COLO668 (cell line): ENCODE measurements at regions not wholly inside any gene's neighbourhood (a gene's known extent, or its start where the extent isn't known, plus 50 kb on each side); places are given as distances from the start of the nearest gene placed in this dataset.
"Not testable (repeated sequence)": the region's sequence is repeated elsewhere in the genome, so short reads cannot be mapped to it uniquely, and the experiment has no call there.

Experiments
- DNase-seq: peaks from one replicate; lab custom pipeline; 2025; ENCODE audit not compliant: unreplicated experiment; lab: John Stamatoyannopoulos, UW

GRCh38 chr1:79151006-79151796 is 144.7 kb upstream of the ADGRL4 start:
- no peak for DNase-seq

- no peak for DNase-seq
Measured at GRCh38 chr1:79150576-79150975, 144.0 kb upstream of the ADGRL4 start.

DNA sequence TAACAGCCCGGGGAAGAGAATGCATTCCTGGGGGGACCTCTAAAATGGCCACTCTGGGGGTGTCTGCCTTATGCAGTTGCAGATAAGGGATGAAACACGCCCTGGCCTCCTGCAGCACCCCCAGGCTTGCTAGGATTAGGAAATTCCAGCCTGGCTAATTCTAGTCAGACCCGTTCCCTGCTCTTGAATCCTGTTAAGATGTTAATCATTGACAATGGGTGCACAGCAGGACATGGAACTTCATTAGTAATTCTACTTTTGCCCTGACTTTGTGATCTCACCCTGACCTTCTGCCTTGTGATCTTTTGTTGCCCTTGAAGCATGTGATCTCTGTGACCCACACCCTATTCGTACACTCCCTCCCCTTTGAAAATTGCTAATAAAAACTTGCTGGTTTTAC is 131.7 kb upstream of the ADGRL4 start:
- not testable (repeated sequence) for DNase-seq

DNA sequence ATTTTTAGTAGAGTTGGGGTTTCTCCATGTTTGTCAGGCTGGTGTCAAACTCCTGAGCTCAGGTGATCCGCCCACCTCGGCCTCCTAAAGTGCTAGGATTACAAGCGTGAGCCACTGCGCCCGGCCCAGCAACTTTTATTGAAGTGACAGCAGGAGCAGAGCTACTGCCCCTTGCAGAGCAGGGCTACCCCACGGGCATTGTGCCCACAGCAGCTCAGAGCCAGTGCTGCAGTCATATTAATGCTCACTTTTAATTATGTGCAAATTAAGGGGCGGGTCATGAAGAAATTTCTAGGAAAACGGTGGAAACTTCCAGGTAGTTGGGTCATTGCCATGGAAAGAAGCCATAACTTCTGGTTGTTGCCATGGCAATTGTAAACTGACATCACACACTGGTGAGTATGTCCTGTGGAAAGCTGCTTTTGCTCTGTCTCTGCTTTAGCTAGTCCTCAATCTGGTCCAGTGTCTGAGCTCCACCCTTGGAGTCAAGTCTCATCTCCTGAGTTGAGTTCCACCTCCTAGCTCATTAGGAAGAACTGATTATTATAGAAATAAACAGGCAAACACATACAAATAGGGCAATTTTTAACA is 127.3 kb upstream of the ADGRL4 start:
- DNase-seq = no peak

- DNase-seq = no peak
Measured at GRCh38 chr1:79131626-79132025, 125.1 kb upstream of the ADGRL4 start.

DNA sequence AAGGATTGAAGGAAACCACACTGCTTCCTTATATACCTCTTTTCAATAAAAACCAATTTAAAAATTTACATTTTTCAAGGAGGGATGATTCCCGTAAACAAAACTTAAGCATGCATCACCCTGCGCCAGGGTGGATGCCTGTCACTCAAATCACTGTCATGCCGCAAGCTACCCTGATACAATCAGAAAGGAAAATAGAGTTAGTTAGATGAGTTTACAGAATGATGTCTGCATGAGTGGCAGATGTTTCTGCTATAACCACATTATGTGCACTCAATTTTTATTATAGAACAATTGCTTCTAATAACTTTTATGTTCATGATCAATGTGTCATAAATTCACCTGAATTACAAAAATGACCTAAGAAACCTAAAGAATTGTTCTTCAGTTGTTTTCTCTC is 123.4 kb upstream of the ADGRL4 start:
- DNase-seq = no peak

GRCh38 chr1:79128722-79129121 is 122.2 kb upstream of the ADGRL4 start:
- DNase-seq = no peak

DNA sequence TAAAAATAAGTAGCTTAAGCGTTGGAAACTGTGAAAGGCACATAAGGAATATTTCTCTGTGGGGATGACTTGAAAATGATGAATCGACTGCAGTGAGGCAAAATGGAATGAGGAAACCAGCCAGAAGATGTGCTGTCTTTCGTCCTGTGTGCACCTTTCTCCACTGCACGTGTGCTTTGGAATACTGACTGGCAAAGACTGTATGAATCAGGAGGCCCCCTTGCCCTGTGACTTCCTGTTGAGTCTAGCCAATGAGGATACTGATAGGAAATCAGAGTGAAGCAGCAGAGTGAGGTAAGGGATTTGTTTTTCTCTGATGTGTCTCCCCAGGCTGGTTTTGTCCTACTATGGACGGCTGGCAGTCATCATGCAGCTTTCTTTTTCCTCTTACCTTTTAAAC is 118.2 kb upstream of the ADGRL4 start:
- no peak for DNase-seq

DNA sequence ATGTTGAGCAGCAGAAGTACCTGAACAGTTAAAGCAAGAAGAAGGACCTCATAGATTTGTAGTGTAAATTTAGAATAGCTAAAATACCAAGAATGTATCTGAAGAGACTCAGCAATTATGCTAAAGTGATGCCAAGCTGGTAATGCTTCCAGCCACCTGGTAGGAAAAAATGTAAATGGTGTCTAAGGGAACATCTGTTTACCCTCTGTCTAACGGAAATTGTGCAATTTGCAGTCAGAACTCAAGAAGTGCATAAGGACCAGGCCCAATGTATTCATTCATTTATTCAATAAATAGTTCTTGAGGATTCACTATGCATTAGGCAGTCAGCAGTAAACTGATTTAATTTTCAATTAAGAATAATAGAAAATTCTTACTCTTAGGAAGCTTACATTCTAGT is 116.0 kb upstream of the ADGRL4 start:
- no peak for DNase-seq

DNA sequence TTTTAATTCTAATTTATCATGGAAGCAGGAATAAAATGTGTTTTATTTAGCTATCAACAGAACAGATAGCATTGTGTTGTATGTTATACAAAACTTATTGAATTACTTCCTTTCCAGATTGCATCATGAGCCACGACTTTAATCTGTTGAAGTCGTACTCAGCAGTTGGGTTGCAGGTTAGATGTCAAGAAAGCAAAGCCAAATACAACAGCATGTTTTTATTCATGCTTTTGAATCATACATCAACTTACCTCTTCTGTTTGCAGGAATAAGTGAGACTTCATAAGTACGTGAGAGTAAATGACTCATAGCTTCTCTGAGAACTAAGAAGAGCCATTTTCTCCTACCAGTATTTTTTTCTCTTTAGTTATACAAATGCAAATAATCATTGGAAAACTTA is 110.8 kb upstream of the ADGRL4 start:
- no peak for DNase-seq

- DNase-seq = no peak
Measured at GRCh38 chr1:79113836-79114235, 107.3 kb upstream of the ADGRL4 start.

DNA sequence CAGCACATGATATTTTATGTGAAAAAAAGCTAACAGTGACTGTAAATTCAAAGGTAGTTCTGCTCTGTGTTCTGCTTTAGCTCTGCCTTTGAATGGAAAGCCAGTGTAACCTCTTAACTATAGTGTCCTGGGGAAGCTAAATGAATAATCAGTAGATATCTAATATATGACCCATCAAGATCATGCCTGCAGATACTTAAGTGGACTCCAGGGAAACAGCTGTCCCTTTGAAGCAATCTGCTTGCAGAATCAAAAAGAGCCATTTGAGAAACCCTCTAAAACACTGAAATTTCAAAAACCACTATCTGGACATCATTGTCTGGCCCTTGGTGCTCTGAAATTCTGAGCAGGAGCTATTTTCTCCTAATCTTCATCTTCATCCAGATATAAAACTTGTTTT is 104.2 kb upstream of the ADGRL4 start:
- no peak for DNase-seq

DNA sequence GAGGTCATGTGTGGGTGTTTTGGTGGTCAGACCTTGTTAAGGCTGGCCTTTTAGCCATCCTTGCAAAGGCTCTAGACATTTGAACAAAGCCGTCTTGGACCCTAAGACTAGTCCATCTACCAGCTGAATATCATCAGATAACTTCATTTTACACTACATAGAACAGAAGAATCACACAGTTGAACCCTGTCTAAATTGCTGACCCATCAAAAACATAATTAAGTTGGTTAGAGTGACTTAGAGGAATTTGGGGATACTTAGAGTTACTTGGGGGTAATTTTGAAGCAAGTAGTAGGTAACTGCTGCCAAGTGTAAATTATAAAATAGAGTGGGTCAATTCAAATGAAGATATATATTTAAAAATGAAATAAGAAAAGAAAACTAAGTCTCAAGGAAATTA is 102.9 kb upstream of the ADGRL4 start:
- no peak for DNase-seq

- no peak for DNase-seq
Measured at GRCh38 chr1:79105500-79105899, 99.0 kb upstream of the ADGRL4 start.

- DNase-seq = no peak
Measured at GRCh38 chr1:79104617-79105016, 98.1 kb upstream of the ADGRL4 start.

GRCh38 chr1:79100385-79100784 is 93.9 kb upstream of the ADGRL4 start:
- DNase-seq = no peak

- DNase-seq = no peak
Measured at GRCh38 chr1:79090985-79091384, 84.5 kb upstream of the ADGRL4 start.

- DNase-seq = no peak
Measured at GRCh38 chr1:79089946-79090345, 83.4 kb upstream of the ADGRL4 start.

DNA sequence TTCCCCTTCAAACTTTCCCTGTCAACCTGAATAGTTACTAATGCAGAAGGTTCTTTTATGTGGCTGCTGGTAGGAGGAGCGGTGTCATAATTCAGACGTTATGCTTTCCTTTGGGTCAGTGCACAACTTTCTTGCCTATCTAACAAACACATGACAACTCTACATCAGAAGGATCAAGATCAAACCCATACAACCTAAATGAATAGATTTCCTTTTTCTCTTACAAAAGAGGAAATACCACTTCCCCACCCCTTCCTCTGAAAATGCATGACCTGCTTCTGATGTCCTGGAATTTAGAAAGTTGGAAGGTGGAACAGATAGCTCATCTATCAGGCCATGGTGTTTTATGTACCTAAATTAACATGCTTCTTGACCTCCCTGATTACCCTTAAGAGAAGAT is 75.7 kb upstream of the ADGRL4 start:
- DNase-seq = no peak

DNA sequence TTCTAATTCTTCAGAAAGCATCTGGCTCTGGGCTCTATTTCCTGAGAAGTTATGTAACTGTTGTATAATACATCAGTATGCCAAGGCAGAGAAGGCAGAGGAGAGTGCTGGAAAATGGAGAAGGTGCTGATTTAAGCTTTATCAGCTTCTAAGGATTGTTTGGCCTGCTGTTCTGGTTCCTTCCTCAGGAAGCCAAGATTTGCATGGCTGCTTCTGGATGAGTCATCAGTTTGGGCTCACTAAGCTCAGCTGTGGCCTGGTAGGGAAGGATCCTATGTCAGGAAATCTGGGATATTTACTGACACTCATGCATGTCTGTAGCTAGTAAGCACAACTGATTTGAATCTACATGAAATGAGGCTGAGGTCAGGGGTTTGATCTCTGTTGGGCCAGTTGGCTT is 73.2 kb upstream of the ADGRL4 start:
- DNase-seq = peak; percentile 54

- no peak for DNase-seq
Measured at GRCh38 chr1:79074975-79075374, 68.4 kb upstream of the ADGRL4 start.

DNA sequence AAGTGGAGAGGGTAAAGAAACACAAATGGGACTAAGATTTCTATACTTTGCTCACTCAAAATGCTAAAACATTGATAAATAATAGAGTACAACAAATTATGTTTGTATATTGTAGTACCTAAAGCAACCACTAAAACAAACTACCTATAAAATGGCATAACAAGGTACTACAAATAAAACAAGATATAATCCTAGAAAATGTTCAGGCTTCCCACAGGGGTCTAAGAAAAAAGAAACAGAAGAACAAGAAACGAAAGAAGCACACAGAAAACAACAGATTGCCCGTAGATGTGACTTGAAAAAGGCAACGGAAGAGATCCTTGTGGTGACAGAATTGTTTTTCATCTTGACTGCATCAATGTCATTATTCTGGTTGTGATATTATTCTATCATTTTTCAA is 63.3 kb upstream of the ADGRL4 start:
- no peak for DNase-seq

GRCh38 chr1:79059341-79059740 is 52.8 kb upstream of the ADGRL4 start:
- DNase-seq = no peak
